NCI-H1092 treated with DMSO at 0.1 percent for 48 hours (cell line): ENCODE measurements at regions not wholly inside any gene's neighbourhood (a gene's known extent, or its start where the extent isn't known, plus 50 kb on each side); places are given as distances from the start of the nearest gene placed in this dataset.

Experiments
- DNase-seq: peaks from one replicate; lab custom pipeline; 2025; lab: John Stamatoyannopoulos, UW

DNA sequence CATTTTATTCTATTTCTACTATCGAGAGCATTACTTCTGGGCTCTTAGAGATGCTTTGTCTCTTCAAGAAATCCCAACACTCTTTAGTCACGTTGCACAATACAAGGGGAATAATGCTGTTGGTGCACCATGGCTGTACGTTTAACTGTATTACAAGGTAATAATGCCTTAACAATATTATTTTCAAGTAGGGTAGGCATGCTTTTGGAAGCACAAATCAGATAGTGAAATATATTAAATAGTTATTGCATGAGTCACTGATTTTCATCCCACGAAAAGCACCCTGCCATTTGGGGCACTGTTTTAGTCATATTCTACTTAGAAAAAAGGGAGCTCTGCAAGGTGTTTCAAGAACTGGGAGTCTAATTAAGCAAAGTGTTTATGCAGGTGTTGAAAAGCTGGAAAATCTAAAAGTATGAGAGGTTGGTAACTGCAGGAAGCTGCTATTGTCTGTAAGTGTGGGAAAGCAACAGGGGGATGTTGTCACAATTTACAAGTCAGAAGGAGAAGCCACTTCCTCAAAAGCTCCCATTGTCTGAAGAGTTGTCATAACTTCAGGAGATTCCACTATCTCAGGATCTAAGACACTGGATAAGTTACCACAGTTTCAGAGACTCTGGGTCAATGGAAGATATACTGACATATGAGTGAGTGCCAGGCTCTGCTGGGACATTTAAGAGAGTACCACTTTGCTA, 218.2 kb downstream of the JRKL start:
- no peak for DNase-seq

DNA sequence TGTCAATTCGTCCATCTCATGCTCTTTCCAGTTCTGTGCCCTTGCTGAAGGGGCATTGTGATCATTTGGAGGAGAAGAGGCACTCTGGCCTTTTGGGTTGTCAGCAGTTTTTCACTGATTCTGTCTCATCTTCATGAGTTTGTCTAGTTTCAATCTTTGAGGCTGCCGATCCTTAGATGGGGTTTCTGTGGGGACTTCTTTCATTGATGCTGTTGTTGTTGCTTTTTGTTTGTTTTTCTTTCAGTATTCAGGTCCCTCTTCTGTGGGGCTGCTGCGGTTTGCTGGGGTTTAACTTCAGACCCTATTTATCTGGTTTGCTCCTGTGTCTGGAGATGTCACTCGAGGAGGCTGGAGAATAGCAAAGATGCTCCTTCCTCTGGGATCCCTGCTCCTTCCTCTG, 224.3 kb downstream of the JRKL start:
- DNase-seq = no peak

DNA sequence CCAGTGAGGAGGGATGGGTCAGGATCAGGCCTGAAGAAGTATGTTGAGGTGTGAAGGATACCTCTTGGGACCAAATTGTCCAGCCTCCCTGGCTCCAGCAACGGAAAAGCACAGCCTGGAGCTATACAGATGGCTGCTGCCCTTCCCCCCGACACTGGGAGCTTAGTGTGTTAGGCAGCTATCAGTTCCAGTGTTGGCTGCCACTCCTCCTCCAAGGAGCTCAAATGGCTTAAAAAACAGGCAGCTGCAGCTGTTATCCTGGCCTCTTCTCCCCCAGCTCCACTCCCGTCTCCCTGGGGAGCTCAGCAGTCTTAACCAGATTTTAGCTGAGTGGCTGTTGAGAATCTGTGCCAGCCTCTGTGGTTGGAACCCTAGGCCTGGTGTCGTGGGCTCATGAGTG, 225.0 kb downstream of the JRKL start:
- DNase-seq = no peak

DNA sequence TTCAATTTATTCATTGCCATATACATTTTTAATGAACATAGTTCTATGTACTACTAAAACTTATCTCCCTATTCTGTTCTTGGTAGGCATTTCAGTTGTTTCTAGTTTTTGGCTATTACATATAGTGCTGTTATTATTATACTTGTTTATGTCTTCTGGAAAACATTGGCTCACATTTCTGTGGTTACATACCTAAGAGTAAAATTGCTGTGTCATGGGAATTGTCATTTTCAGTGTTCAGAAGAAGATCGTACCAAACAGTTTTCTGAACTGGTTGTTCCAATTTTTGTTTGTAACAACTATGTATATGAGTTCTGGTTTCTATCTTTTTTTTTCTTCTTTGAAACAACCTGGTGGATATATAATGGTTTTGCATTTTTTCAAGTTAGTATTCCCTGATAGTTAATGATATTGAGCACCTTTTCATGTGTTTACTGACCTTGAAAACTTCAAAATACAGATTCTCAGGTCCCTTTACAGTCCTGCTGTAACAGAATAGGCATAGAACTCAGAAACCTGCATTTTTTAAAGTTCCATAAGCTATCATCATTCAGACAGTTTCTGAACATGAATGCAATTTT, 230.7 kb downstream of the JRKL start:
- DNase-seq = no peak

DNA sequence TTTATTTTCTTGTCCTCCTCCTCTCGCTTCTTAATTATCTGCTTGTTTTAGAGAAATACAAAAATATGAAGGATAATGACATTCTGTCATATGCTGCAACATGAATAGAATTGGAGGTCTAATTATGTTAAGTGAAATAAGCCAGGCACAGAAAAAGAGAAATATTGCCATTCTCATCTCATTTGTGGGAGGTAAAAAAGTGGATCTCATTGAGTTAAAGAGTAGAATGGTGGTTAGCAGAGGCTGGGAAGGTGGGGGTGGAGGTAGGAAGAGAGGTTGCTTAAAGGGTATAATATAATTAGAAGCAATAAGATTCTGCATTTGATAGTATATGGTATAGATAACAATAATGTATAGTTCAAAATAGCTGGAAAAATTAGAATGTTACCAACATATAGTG, 231.3 kb downstream of the JRKL start:
- no peak for DNase-seq

DNA sequence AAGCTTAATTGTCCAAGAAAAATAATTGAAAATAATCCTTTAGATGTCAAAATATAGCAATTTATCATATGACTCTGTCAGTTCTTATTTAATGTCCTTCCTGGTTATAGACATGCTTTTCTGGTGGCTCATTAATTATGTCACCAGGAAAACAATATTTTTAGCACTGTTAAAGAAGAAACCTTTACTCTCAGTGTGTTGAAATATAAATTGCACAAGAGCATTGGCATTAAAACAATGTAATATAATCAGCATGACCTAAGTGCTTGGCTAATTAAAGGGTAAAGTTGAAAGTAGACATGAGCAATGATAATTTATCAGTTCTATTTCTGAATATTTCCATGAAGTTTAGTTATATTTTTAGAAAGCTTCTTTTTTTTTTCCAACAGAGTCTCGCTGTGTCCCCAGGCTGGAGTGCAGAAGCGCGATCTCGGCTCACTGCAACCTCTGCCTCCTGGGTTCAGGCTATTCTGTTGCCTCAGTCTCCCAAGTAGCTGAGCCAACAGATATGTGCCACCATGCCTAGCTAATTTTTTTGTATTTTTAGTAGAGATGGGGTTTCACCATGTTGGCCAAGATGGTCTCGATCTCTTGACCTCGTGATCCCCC, 232.3 kb downstream of the JRKL start:
- DNase-seq = no peak

DNA sequence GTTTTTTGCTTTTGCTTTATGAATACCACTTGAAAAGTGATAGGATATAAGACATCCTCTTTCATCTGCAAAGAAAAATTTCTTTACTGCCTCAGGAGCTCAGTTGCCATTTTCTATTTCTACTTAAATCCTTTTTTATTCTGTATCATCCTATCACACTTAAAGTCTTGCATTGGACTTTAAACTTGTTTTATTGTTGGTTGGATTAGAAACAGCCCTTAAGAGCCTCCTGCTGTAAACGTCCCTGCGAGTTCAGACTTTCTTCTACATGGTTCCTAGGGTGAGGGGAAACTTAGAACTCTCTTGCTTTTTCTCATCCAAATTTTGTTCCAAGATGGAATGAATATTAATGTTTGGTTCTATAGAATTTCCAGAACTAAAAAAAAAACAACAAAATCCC, 234.3 kb downstream of the JRKL start:
- no peak for DNase-seq

DNA sequence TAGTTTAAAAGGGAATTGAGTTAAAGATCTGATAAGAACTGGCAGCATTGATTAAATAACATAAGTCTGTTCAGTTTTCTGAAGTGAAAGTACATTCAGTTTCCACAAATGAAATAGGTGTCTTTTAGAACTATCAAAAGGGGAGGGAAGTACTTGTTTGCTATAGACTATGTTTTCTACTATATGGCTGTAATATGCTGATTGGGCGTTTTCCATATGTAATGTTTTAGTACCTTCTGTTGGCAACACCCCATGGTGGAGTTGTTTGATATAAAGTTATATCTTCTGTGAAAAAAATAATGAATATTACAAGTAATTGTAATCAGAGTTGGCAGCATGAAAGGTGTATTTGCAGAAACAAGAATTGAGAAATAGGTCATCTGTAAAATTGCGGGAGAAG, 237.6 kb downstream of the JRKL start:
- DNase-seq = no peak

DNA sequence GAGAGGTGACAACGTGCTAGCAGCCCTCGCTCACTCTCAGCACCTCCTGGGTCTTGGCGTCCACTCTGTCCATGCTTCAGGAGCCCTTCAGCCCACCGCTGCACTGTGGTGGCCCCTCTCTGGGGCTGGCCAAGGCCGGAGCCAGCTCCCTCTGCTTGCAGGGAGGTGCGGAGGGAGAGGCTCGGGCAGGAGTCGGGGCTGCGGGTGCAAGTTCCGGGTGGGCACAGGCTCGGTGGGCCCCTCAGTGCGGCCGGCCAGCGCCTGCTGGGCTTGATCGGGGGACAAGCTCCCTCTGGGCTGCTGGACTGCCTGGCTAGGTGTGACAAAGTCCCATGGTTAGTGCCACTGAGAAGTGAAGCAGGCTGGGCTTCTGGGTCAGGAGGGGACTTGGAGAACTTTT, 245.8 kb downstream of the JRKL start:
- no peak for DNase-seq

DNA sequence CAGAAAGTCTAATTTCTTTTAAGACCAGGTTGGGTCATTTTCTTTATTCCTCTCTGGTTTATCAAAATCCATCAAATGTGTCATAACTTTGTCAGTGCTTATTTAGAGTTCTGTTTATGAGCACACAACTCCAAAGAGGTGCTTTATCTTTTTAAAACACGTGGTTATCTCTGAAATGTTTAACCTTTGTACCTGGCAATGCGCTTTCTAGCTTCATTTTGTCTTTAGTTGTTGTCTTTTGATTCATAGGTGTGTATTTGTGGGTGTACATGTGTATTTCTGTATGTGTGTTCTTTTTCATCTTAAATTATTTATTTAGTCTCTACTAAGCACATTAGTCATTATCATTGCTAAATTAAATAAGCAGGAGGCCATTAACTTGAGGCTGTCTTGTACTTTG, 251.4 kb downstream of the JRKL start:
- no peak for DNase-seq

DNA sequence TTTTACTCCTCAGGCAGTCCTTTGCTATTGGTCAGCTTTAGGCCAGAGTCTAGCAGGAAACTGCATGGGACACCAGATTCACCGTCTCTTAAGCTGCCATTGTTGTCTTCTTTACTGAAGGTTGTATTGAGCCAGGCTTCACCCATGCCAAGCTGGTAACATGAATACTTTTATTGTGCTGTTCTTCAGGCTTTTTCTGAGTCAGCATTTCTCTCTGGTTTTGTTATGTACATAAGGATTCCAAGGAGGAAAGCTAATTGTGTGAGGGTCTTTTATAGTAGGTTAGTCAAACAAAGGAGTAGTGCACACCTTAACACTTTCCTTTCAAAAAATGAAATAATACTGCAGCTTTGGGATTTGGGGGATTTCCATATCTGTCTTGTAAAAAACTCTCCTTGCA, 252.8 kb downstream of the JRKL start:
- no peak for DNase-seq

DNA sequence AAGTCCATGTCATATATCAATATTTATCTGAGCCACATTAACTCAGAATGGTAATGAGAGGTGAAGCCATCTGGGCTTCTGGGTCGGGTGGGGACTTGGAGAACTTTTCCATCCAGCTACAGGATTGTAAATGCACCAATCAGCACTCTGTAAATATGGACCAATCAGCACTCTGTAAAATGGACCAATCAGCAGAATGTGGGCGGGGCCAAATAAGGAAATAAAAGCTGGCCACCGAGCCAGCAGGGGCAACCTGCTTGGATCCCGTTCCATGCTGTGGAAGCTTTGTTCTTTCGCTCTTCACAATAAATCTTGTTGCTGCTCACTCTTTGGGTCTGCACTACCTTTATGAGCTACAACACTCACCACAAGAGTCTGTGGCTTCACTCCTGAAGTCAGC, 253.4 kb downstream of the JRKL start:
- no peak for DNase-seq

DNA sequence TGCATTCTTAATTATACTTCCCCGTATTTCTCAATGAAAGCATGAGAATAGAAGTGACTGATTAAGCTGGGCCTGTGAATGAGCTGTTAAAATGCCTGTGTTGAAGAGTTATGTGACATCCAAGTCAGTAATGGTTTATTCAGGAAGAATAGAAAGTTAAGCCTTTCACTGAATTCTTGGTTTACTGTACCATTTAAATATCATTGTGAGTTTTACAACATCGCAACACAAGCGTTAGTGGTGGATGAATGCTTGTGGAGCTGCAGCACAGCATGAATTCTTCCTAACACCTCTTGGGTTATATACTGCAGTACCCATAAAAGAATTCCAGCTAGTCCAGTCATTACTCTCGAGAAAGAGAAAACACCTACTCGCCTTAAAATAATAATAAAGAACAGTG, 257.8 kb downstream of the JRKL start:
- DNase-seq = no peak

DNA sequence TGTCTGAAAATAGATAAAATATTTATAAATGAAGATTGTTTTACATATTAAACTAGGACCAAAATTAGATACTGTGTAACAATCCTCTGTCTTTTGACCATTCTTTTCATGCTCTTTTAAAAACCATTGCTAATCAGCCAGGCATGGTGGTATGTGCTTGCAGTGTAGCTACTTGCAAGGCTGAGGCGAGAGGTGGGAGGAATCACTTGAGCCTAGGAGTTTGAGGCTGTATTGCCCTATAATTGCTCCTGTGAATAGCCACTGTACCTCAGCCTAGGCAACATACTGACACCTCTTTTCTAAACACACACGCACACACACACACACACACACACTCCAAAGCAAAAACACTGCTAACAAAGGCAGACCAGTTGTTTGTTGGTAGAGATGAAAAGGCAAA, 259.2 kb downstream of the JRKL start:
- no peak for DNase-seq

DNA sequence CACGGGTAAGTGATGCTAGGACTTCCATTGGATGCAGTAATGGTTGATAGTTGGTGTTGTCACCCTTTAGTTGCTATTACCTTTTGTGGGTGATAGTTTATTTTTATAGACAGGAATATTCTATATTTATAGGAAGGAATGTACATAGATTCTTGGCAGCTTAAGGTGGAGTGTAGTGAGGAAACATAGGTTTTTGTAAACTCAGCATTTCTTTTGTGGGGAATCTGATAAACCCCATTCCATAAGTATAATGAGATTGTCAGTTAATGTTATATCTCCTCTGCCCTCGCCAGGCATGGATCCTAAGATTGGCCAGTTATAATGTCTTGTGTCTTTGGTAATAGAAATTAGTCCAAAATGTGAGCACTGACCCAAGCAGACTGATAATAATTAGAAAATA, 262.7 kb downstream of the JRKL start:
- no peak for DNase-seq

DNA sequence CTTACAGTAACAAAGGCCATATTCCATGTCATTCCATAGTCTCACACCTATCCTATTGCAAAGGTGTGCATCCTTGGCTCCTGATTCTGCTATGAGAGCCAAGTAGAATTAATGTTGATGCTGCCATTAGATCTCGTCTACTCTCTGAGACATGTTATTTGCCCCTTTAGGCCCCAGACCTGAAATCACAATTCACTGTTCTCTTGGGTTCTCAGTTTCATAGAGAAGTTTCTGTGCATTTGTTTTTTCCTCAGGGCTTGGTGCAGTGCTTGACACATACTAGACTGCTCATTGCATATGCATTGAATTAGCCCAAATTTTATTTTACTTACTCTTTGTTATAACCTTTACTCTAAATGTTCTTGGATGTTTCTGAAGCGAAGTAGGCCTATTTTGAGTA, 265.7 kb downstream of the JRKL start:
- DNase-seq = no peak

DNA sequence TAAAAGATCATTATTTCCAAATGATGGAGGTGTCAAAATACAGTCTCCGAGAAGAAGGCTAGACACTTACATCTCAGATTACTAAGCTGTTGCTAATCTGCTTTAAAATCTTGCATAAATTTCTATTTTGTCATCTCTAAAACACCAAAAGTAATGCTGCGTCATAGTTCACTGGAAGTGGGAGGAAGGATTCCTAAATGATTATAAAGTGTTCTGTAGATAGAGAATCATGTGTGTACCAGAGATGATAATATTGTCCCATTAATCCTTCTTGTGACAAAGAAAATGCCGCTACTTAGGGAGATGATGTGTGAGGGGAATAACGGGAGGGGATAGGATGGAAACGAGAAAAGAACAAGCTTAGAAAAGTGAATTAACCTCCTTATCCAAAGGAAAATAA, 268.6 kb downstream of the JRKL start:
- no peak for DNase-seq

DNA sequence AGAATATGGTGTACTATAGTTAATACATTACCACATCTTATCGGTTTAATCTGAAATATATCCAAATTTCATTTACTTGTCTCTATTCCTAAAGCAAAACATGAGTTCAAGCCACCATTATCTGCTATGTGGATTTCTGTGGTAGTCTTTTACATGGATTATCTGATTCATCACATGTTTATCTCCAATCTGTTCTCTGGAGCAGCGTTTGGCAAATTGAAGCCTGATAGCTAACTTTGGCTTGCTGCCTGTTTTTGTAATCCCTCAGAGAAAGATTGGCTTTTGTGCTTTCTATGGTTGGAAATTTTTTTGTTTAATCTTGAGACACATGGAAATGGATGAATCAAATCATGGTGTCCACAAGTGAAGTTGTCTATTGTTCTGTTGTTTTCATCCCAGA, 274.3 kb downstream of the JRKL start:
- DNase-seq = no peak

DNA sequence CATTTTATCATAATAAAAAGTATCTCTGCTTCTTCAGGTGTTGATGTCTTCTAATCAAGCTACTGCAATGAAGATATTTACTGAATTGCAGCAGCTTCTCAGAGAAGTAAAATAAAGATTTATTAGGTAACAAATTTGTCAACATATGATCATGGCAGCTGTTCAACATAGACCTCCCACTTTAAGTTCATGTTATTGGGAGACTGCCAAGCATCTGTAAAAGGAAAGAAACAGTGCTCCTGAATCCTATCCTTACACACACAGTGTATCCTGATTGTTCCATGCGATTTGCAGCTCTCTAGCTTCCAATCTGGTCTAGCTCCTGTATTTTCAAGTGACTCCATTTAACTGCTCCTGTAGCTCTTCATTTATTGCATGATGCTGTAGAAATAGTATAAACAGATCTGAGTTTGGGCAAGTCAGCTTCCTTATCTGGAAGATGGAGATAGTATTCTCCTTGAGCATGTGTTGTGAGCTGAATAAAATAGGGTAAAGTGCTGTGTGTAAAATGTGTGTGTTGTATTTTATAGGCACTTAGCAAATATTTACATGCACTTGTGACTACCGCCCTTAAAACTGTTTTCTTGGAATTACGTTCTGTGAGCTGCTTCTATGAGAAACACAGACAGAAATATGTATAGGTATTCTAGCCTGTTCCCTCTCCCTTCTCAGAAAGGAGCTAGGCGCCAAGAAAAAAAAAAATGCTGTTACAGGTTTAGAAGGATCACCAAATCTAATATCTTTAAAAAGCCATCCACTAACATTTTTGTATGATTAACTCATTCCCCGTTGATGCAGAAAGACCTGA, 290.6 kb downstream of the JRKL start:
- DNase-seq = no peak

DNA sequence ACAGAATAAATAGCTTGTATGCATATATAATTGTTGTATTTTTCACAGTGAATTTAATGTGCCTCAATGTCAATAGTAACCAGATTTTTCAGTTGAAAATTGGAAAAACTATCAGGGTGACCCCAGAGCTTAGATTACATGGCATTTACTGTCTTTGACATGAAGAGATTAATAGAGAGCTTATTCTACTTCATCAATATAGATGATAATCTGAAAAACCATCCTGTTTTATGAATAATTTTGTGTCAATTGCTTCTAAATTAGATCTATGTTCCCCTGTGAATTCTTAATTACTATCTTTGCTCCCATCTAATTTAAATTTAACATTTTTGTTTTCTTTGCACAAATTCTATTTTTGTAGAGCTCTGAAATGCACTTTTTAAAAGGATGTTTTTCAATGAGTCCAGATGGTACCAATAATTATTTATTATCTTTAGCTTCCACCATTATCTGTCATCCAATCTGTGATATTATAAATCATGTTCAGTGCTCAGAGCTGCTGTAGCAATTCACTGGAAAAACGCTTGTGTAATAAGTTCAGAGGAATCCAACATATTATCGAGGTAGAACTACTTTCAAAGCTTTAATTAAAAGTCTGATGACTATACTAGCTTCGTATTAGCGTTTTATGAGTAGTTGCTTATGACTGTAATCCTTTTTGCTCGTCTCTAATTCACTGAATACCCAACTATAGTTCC, 291.4 kb downstream of the JRKL start:
- no peak for DNase-seq

DNA sequence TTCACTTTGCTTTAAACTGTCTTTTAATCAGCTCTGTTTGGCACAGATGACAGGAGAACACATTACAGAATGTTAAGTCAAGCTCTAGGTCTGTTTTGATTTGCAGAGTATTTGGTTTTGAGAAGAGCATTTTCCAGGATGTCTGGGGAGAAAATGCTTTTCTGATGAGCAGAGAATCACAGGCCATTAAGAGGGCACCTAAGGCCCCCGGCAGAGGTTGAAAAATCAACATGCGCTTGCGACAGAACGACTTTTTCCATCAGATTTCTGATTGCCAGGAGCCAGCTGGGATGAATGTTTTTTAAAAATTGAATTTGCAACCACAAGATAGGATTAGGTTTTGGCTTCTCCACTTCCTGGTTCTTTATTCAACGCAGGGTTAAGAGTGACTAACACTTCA, 304.5 kb downstream of the JRKL start:
- no peak for DNase-seq

DNA sequence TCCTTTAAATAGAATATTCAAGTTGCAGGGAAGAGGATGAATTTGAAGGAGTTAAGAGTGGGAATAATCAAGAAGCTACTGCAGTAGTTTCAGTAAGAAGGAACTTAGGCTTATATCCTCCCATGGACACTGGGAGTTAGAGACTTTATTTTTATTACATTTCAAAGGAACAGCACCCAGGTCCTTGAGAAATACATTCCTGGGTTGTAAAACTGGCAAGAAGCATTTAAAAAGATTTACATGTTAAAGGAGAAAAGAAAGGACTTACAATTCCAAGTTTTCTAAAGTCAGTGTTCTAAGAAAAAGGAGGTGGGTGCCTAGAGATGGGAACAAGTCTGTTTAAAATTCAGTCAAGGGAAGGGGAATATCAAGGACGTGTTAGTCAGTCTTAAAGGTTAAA, 306.9 kb downstream of the JRKL start:
- DNase-seq = no peak

DNA sequence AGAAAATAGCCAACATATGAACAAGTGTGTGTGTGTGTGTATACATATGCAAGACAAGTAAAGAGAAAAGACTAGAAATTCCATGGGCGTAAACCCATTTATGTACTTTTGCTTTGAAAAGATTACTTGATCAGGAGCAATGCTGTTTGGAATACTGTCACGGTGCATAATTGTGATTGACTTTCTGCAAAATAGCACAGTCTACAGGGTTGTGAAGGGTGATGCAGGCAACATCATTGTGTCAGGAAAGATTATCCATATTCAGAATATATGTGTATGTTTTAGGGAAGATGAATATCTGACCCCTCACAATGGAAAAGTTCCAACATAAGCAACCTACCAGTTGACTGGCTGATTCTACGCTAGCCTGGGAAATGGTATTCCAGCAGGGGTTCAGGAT, 307.7 kb downstream of the JRKL start:
- no peak for DNase-seq
